GM18508 (cell line): ENCODE measurements at regions not wholly inside any gene's neighbourhood (a gene's known extent, or its start where the extent isn't known, plus 50 kb on each side); places are given as distances from the start of the nearest gene placed in this dataset.
"Not testable (repeated sequence)": the region's sequence is repeated elsewhere in the genome, so short reads cannot be mapped to it uniquely, and the experiment has no call there.

Experiments
- ATAC-seq: cut with Tn5 transposase; IDR thresholded peaks from one replicate; pipeline ENCODE4 v1.9.1; 2021; ENCODE audit warnings: moderate number of reproducible peaks; ENCODE audit not compliant: insufficient read depth, unreplicated experiment

DNA sequence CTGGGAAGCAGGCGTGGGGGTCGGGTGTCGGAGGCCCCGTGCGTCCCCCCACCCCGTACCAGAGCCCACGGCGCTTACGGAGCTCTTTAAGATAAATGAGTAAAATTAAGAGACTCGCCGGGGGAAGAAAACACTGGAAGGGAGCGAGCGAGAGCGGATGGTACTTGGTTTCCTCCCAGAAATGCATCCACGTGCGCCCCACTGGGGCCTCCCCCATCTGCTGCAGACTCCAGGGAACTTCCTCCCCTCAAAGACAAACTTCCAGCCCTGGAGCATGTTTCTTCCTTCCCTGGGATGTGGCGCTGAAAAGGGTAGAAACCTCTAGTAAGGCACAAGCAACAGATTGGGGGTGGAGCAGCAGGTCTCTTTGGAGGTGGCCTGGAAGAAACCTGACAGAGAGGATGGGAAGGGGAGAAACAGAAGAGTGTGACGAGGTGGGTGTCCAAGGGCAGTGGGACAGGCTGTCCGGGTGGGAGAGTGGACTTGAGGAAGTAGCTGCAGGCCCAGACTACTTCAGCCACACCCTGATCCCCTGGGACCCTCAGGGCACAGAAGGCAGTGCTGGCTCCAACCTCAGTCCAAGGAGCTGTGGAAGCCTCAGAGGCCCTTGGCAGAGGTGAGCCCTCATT lies 91.2 kb downstream of the TRIM43 start:
- ATAC-seq, result not testable (repeated sequence)

DNA sequence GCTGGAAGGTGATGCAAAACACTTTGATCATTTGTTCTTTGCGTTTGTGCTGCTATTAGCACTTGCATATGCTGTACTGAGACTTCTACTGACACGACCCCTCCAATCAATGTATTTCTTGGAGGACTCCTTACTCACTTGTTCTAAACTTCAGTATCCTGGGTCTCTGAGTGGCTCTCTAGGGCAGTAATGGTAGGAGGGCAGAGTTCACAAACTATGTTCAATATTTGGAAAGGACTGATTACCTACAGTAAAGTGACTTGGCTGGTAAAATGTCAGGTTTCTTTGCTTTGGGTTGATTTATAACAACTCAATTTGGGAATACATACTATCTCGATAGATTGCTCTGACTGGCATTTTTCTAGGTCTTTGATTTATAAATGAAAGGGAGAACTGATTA lies 93.7 kb downstream of the TRIM43 start:
- no peak for ATAC-seq

DNA sequence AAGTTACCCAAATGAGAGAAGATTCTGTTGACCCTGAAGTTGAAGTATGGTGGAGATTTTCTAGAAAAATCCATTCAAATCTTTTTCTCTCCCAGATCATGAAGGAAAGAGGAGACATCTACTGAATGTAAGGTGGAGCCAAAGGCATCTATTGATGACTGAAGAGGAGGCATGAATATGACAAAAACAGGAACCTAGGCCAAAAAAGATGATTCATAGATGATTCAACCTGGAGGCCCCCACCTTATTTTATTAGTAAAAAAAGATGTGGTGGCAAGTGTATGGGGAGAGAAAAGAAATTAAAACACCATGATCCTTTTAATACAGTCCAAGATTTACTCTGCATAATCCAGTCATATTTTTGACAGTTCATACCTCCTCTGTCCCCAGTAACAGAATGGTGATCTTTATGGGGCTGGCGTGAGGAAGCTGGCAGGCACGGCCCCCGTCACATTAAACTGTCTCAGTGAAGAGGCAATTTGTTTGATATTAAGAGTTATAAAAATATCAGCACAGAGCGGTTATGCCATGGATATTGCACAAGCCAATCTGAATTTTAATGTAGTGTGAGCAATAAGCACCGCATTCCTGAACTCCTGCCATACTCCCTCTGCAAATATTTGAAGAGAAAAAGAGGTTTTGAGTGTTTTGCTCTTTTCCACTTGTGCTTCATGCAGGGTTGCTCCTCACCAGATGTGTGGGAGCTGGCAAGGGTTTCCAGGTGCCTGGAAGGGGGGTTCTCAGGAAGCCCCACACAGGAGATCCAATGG lies 94.4 kb downstream of the TRIM43 start:
- not testable (repeated sequence) for ATAC-seq

DNA sequence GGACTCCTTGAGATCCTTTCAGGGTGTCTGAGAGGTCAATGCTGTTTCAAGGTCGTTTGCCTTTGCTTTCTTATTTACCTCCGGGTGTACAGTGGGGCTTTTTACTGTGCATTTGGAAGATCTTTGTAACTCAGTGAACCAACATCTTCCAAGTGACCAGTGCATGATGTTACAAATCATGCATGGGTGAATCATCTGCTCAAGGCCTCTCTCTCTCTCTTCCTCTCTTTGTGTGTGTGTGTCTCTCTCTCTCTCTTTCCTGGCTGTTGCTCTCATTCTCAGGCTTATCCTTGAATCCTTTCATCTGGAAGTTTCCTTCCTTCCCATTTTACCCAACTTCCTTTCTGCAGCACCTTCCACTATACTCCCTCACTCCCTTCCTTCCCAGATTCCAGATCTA lies 96.1 kb downstream of the TRIM43 start:
- not testable (repeated sequence) for ATAC-seq

DNA sequence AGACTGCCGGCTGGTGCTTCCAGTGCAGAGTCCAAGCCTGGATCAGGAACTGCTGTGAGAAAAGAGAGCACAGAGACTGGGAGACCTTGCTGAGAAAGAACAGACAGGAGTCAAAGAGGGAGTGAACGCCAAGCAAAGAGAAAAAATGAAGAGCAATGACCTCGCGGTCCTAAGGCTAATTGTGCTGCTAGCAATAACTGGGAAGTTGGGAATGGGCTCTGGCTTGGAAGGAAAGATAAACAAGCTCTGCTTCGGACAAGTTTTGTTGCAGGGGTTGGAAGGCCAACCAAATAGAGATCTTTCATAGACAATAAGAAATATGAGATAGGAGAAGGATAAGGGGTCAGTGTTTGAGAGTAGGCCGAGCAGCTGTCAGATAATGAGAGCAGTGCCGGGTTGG lies 99.4 kb downstream of the TRIM43 start:
- ATAC-seq, result not testable (repeated sequence)

DNA sequence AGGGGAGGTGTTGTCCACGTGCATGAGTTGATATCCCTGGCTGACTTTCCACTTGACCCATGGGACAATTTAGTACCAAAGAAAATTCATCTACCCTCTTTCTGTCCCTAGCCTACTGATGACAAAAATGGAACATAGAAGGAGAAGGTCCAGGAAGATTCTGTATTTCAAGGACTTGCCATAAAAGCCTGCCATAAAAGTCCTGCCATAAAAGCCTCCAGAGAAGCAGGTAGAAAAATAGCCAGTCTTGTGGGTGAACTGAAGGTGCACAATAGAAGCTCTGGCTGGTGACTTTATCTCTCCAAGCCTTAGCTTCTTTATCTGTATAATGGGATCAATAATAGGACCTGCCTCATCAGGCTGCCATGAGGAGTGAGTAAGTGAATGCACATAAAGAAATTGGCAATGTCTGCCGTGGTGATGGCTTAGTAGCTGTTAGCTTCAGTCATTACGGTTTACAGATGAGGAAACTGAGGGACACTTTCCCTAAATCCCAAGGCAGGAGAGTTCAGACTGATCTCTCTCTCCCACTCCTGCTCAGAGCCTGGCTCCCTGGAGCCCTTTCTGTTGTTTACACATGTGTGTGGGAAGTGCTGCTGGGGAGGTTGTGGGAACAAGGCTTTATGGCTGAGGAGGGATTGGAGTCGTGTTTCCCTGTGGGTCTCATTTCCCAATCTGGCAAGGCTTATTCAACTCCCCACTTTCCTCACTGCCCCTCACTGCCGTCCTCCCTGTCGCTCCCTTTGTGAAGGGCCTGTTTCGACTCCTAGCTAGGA lies 101.5 kb downstream of the TRIM43 start:
- not testable (repeated sequence) for ATAC-seq

DNA sequence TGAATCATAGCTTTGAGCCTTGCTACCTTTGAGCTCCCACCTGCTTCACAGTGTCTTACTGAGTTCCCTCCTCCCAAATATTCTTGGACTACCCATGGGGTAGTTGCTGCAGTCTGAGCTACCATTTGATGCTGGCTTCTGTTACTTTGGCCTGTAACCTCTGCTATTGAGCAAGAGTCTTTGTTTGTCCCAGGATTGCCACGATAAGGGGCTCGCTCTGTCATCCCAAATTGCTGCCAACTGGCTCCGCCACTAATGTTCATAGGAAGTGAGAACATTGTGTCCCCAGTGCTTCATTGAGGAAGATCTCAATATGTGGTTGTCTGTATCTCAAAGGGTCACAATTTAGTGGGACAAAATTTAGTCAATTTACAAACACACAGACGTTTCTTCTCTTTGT lies 103.8 kb downstream of the TRIM43 start:
- no peak for ATAC-seq

DNA sequence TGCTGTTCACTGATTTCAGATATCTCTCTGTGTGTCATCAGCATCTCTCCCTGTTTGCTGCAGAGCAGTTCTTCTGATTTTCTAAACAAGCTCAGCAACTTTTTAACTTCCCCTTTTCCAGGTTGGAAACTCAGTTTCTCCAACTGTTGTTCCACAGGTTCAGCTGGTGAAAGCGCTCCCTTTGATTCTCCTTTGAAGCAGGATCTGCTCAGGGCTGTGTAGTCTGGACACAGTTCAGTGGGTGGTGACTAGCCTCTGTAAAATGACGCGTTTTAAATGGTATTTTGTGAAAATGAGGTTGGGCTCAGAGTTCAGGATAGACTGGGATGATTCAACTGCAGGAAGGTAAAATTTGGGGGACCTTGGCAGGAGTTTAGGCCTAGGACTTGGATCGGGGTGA lies 106.3 kb downstream of the TRIM43 start:
- ATAC-seq, result no peak

DNA sequence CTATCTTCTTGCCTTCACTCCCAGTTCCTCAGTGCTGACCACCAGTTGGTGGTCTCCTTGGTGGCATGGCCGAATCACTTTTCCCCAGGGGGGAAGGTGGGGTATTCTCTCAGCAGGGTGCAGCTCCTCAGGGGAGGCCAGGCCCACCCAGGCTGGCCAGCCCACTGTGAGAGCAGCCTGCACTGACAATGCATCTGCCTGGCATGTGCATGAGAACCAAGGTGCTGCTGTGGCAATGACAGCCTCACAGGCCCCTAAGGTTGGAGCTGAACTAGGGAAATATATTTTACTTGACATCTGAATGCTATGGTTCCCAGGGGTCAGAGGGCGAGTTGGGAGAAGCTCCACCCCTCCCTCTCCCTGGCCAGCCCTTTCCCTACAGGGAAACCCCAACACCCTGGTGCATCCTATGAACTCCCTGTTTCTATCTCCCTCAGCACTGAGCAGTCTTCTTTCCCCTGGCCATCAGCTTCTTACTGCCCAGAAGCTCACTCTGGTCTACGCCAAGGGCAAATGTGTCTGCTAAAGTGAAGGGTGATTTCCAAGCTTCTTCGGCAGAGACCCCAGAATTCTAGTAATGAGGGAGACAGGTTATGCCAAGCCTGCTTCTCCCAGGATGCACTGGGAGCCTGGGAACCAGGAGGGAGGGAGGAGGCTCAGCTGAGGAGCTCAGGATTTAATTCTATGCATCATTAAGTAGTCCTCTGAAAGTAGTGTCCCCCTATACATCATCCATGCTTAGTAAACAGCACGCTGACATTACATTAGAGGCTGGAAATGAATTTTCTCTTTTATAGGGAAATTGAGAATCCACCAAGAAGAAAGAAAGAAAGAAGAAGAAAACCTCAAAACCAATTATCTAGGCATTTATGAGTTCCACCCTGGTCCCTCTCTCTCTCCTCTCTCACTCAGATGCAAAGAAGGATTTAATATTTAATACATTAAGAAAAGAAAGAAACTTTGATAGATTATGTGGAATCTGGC lies 107.7 kb downstream of the TRIM43 start:
- not testable (repeated sequence) for ATAC-seq

DNA sequence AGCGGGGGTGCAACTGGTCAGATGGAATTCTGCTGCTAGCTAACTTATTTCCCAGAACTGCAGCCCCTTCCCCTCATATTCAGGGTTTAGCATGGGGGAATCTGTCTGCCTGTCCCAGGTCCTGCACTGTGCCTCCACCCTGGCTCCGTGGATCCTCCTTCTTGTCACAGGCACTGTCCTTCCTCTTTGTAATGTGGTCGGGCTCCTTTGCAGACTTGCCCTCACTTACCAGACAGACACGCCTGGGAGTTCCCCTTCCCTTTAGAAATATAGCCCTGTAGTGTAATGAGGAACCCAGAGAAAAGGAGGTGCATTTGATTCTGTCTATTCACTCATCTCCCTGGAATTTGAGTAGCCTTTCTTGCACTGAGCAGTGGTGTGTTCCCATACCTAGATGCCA lies 108.7 kb downstream of the TRIM43 start:
- no peak for ATAC-seq

DNA sequence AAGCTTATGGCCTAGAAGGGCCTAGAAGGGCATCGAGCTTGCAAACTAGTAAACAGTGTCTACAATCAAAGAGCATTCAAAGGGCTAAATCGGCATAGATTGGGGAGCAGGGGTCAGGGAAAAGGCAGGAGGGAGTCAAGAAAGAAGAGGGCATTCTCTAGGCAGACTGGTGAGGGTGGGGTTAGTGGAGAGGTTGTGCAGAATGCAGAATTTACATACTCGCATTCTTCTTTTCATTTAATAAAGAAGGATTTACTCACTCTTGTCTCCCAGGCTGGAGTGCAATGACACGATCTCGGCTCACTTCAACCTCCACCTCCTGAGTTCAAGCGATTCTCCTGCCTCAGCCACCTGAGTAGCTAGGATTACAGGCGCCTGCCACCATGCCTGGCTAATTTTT lies 110.7 kb downstream of the TRIM43 start:
- no peak for ATAC-seq

DNA sequence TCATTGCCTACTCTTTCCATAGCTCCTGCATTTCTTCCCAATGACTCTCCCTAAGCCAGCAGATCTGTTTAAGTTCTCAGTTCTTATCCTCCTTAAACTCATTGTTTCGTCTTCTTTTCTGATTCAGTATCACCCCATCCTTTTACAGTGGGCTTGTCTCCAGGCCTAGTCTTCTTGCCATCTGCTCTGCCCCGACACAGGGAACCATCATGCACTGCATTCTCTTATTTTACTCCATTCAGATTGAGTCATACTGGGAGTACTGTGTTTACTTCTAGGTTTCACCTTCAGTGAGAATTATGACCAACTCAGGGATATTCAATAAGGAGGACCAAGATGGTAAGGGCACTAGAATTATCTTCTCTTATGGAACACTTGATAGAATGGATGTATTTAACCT lies 115.4 kb downstream of the TRIM43 start:
- ATAC-seq, result not testable (repeated sequence)

DNA sequence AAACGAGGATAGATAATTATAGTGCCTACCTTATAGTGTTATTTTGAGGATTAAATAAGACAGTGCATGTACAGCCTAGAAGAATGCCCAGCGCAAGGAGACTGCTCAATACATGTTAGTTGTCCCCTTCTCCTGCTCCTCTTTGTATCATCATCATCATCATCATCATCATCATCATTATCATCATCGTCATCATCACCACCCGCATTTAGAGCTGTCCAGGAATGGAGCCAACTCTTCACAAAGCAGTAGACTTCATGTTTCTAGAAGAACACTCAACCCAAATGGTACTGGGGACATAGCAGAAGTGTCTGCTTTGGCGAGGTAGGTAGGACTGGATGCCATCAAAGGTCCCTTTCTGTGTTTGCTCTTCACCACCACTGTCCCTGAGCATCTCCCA lies 116.0 kb downstream of the TRIM43 start:
- ATAC-seq, result no peak

DNA sequence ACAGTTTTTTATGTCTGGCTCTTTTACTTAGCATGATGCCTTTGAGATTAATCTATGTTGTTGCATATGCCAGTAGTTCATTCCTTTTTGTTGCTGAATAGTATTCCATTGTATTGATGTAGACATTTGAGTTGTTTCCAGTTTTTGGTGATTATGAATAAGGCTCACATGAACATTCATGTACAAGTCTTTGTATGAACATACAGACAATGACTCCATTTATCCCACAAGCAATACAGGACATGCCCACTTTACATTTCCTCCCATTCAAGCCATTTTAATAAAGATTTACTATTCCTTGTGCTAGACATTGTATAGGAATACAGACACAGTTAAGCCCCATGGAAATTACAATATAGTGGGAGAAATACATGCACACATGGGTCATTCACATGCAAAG lies 118.0 kb downstream of the TRIM43 start:
- no peak for ATAC-seq

DNA sequence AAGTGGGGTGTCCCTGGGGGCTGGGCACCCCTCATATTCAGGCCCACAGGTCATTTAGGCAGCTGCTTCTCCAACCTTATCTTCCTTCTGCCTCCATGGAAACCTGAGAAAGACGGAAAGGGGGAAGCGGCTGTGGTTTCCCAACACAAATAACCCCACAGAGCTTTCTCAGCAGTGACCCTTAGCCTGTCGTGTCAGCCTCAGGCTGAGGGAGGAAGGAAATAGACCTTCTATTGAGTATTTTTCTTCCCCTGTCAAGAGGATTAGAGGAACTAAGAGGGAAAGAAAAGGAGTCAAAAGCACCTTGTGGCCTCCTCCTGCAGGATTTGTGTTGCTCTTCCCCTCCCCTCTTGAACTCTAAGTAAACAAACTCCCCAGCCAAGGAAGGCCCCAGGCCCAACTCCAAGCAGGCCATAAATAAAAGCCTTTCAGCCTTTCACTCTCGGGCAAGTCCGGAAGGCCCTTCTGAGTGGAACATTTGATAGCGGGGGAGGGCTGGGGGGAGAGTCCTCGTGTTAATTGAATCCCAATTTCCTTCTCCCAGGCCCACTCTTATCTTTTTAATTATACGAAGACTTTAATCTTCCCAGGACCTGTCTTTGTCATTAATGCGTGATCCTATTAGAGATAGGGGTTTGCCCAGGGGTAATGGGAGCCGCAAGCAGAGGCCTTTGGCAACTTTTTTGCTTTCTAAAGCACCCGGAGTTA lies 121.8 kb downstream of the TRIM43 start:
- not testable (repeated sequence) for ATAC-seq

DNA sequence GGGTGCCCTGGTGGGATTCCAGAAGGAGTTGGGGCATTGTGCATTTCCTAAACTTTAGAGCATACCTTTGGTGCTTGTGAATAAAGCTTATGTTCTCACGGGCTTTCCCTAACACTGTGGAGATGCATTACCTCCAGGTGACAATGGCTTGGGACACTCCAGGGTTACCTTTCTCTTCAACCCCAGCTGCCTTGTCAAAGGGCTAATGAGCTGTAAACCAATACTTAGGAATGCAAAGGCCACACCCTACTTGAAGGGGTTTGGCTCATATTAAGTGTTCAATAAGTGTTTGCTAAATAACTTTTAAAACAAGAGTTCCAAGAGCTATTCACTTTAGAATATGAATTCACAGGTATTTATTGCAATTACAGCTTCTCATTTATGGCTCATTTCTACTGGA lies 122.6 kb downstream of the TRIM43 start:
- not testable (repeated sequence) for ATAC-seq

DNA sequence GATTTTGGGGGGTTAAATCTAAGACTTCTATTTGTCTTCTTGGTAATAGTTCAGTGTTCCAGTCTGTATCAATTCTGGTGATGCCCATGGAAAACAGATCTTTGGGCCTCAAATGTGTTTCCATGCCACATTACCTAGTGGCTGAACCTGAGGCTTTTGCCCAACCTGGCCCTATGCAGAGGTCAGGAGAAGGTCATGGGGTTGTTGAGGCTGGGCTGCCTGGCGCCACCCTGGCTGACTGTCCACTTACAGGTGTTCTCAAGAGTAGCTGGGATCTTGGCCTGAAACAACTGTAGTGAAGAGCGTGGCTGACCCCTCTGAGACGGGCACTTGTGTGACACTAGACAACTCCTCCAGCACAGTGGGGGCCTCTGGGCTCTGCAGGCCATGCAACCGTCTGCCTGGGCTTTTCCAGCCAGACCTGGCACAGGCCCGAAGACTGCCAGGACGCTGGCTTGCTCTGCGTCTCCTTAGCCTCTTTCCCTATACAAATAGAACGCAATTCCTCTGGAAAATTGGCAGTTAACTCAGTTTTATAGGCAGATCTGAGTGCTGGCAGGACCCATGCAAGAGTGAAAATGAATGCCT lies 127.8 kb downstream of the TRIM43 start:
- no peak for ATAC-seq

DNA sequence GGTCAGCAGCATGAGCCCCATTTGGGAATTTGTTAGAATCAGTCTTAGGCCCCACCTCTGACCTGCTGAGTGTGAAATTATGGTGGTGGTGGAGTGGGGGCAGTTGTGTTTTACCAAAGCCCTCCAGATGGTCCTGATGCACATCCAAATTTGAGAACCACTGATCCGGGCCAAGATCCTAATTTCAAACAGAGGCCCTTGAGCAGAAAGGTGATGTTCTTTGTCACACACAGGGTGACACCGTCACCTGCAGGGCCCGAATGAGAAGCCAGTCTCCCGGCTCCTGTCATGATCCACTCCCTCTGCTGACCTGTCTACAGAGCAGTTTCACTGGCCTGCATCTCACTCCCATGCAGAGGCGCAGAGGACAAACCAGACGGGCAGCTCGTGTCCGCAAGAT lies 129.9 kb downstream of the TRIM43 start:
- no peak for ATAC-seq

DNA sequence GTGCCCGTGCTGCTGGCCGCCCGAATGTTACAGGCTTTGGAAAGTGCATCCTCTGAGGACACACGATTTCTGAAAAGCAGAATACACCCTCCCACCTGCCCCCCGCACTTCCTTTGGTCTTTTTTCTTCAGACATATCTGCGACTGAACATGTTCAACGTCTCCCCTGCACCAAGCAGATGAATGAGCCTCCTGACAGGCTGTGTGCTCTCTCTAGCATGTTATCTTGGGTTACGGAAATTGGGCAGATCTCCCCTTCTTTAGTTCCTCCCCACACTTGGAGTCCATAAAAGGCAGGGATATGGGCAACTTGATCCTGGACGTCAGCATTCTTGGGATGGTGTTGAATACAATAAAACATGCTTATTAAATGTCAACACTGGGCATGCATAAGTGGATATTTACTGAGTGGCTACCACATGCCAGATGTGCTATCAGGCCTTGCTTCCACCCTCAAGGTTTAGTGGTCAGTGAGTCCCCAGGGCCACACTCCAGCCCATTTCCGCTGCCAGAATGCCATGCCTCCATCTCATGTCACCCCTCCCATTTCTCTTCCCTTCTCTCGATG lies 130.4 kb downstream of the TRIM43 start:
- no peak for ATAC-seq
